ES-I3 (cell line): ENCODE measurements at regions not wholly inside any gene's neighbourhood (a gene's known extent, or its start where the extent isn't known, plus 50 kb on each side); places are given as distances from the start of the nearest gene placed in this dataset.

Experiments used
- H3K36me3 ChIP-seq: 2 replicates; pipeline ENCODE4 v1.6.1; 2013; ENCODE audit warnings: mild to moderate bottlenecking, low read length, control low read depth, moderate library complexity; ENCODE audit not compliant: insufficient read depth
- H3K4me1 ChIP-seq: 2 replicates; pipeline ENCODE4 v1.6.1; 2013; ENCODE audit warnings: mild to moderate bottlenecking, control low read depth, low read length; ENCODE audit not compliant: insufficient read depth
- H3K9ac ChIP-seq: 2 replicates; pipeline ENCODE4 v1.6.1; 2013; ENCODE audit warnings: low read depth, mild to moderate bottlenecking, low read length, moderate library complexity
- H3K9me3 ChIP-seq: 2 replicates; pipeline ENCODE4 v1.6.1; 2013; ENCODE audit warnings: mild to moderate bottlenecking, low read length, moderate library complexity; ENCODE audit not compliant: control insufficient read depth, insufficient read depth

DNA sequence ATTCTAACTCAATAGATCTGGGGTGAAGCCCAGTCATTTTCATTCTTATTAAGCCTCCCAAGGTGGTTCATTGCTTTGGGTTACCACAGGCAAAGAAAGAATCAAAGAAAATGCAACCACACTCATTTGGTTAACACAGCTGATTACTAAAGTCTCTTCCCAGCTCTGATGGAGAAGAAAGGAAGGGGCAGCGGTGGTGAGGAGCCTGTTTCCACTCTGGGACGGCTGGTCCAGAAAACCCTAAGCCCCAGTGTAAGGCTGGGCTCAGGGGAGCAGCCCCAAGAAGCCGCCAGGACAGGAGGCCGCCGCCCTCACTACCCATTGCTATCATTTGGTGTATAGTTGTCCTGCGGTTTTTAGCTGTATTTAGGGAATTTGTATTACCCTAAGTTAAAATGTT, 226.9 kb downstream of the CD83 start:
- Histone ChIP-seq H3K4me1 (peaks cover 2% of the 10 kb centered on the region; the same call in 1 of the 2 replicates), H3K36me3 (no peaks in the 10 kb centered on the region), H3K9me3 (no peaks in the 10 kb centered on the region), H3K9ac (no peak overlapping the region)

DNA sequence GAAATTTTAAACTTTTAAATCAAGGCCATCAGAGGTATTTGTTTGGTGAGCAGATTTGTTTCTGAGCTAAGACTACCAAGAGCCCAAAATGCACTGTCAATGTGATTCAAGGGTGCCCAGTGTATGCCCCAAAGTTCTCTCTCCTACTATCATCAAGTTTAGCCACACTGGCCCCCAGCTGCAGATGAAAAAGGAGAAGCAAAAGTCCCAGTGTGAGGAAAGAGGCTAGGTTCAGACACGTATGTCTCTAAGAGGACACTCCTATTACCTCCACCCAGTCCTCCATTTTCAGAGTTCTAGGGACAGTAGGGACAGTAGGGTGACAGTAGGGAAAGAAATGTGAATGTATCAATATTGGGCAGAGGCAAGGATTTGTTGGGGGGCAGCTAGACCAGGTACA, 230.8 kb downstream of the CD83 start:
- Histone ChIP-seq H3K36me3 (no peaks in the 10 kb centered on the region; the same call in 1 of the 2 replicates), H3K9me3 (peaks cover 2% of the 10 kb centered on the region), H3K9ac (no peak overlapping the region), H3K4me1 (peaks cover 6% of the 10 kb centered on the region; the same call in 1 of the 2 replicates)

DNA sequence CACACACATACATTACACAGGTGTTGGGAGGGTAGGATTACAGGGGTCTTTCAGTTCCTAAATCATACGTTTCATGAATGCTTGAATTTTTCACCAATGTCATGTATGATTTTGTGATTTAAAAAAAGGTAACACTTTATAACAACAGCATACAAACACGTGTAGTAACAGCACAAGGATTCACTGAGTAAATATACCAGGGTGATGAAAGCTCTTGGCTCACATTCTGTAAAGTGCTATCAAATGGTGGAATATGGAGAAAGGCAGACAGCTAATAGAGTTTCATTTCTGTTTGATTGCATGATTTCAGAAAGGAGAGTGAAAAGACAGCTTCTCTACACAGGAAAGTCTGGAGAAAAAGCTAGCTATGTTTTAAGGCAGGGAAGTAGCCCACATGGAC, 231.9 kb downstream of the CD83 start:
- no peak overlapping the region for H3K9ac ChIP-seq
- H3K9me3 ChIP-seq, result peaks cover 2% of the 10 kb centered on the region
- H3K36me3 ChIP-seq, result no peaks in the 10 kb centered on the region; the same call in 1 of the 2 replicates
- peaks cover 6% of the 10 kb centered on the region; the same call in 1 of the 2 replicates for H3K4me1 ChIP-seq

DNA sequence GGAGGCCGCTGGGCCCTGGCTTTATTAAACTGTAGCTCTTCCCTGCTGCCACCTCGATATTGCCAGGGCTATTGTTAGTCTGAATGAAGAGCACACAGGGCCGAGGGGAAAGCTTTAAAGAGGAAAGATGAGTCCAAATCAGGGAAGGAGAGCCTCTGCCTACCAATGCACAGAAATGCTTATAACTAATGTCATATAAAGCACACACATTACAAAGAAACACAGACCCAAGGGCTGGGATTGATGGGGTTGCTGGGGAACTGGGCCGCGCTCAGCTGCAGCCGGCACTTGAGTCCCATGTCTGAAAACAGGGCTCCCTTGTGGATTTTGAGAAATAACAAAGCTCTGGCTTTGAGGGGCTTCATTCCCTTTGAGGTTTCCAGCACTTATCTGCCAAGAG, 232.6 kb downstream of the CD83 start:
- Histone ChIP-seq H3K36me3 (no peaks in the 10 kb centered on the region; the same call in 1 of the 2 replicates), H3K4me1 (peaks cover 6% of the 10 kb centered on the region; the same call in 1 of the 2 replicates), H3K9ac (no peak overlapping the region), H3K9me3 (peaks cover 2% of the 10 kb centered on the region)

DNA sequence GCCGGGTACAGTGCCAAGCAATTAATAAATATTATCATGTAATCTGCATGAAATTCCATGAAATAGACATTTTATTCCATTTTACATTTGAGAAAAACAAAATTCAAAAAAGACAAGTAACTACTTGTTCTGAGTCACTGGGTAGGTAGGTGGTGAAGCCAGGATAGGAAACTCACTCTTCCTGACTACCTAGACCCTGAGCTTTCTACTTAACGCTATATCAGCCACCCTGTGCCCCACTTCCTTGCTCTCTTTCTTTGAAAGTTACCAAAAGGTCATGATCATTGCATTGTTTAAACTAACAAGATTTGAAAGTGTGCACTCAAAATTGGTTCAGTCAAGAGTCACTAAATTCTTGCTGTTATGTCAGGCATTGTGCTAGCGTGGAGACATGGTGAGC, 235.7 kb downstream of the CD83 start:
- Histone ChIP-seq H3K9ac (no peak overlapping the region), H3K9me3 (peaks cover 2% of the 10 kb centered on the region), H3K36me3 (no peaks in the 10 kb centered on the region; the same call in 1 of the 2 replicates), H3K4me1 (peaks cover 10% of the 10 kb centered on the region; the same call in 1 of the 2 replicates)

DNA sequence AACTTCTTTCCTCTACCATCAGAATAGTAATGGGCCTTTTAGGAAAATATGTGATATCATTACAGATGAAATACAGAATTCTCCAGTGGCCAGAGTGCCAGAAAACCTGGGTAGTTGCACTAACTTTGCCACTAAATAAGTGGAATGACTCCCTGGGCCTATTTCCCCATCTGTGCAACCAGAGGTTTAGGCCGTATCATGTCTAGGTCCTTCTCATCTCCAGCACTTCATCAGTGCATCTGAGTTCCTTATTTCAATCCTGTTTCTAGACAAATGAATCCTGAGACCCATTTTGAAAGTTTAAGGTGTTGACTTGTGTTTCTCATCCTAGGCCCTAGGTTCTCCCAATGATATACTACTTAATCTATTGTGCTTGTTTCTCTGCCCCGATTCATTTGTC, 236.2 kb downstream of the CD83 start:
- Histone ChIP-seq H3K9ac (no peak overlapping the region), H3K4me1 (peaks cover 12% of the 10 kb centered on the region; the same call in 1 of the 2 replicates), H3K9me3 (peaks cover 2% of the 10 kb centered on the region), H3K36me3 (no peaks in the 10 kb centered on the region; the same call in 1 of the 2 replicates)

DNA sequence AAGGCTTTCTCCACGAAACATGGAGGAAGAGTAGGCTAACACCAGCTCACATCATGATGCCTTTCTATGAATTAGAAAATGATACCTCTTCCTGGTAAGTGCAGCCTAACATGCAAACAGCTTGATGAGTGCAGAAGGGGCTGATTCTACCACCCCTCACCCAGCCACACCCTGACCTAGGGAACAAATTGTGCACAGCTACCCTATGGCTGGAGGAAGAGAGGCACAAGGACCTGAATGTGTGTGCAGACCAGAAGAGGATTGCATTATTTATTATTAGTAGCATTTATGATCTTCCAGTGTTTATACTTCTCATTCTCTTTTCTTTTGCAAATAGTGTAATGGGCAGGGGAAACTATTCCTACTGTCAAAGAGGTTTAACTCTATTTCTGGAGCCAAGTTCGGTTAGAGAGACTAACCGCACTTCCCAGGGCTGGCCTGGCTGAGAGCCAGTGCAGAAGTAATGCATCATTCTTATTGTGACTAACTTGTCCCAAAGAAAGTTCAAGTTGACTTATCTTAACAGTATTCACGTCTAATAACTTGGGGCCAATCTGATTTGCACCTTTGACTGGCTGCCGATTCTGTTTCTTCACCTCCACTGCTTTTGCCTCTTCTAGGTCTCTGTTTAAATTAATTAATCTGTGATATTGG, 237.5 kb downstream of the CD83 start:
- H3K36me3 ChIP-seq, result no peaks in the 10 kb centered on the region; the same call in 1 of the 2 replicates
- H3K4me1 ChIP-seq, result peaks cover 19% of the 10 kb centered on the region
- no peak overlapping the region for H3K9ac ChIP-seq
- H3K9me3 ChIP-seq, result peaks cover 2% of the 10 kb centered on the region

DNA sequence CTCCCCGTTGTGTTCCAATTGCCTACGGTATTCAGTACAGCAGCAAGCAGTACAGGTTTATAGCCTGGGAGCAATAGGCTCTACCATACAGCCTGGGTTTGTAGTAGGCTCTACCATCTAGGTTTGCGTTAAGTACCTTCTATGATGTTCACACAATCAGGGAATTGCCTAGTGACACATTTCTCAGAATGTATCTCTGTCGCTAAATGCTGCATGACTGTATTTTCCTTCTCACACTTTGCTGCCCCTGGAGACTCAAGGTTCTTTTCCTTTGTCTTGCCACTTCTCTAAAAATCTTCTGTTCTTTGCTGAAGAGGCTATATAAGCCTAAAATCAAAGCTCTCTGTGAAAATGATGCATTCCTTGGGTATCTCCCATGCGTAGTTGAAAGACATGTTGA, 241.9 kb downstream of the CD83 start:
- Histone ChIP-seq H3K9ac (no peak overlapping the region), H3K9me3 (no peaks in the 10 kb centered on the region), H3K36me3 (no peaks in the 10 kb centered on the region), H3K4me1 (peaks cover 28% of the 10 kb centered on the region)

DNA sequence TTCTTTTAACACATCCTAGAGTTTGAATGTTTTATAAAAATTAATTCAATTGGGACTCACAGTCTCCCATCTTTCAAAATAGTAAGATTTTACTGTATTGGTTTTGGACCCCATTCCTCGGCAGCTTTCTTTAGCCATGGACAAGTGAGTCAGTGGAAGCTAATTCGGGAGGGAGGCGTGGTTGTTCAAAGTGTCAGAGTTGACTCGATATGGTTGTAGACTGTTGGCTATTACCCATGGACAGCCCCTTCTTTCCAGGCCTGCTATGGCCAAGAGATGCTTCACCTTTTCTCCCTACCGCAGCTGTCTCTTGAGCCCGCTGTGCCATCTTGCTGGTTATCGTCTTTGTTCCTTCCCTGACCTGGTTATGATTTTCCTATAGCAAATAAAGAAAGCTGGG, 243.0 kb downstream of the CD83 start:
- Histone ChIP-seq H3K9ac (no peak overlapping the region), H3K36me3 (no peaks in the 10 kb centered on the region), H3K9me3 (no peaks in the 10 kb centered on the region), H3K4me1 (peaks cover 28% of the 10 kb centered on the region)

DNA sequence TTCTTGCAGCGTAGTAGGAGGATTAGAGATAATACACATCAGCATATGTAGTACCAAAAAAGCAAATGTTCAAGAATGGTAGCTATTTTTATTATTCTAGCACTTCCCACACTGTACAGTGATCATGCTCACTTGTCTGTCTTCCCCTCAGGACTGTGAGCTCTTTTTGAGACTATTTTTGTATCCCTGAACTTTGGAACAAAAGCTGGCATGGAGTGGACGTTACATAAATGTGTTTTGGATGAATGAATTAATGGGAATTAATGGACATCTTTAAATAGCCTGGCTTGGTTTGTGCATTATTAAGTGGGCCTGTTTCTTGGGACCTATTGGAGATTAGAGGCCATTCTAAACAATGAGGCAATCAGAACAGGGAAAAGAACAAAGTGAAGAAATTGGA, 243.7 kb downstream of the CD83 start:
- Histone ChIP-seq H3K9me3 (no peaks in the 10 kb centered on the region; the same call in 1 of the 2 replicates), H3K36me3 (no peaks in the 10 kb centered on the region), H3K4me1 (peaks cover 28% of the 10 kb centered on the region), H3K9ac (no peak overlapping the region)

DNA sequence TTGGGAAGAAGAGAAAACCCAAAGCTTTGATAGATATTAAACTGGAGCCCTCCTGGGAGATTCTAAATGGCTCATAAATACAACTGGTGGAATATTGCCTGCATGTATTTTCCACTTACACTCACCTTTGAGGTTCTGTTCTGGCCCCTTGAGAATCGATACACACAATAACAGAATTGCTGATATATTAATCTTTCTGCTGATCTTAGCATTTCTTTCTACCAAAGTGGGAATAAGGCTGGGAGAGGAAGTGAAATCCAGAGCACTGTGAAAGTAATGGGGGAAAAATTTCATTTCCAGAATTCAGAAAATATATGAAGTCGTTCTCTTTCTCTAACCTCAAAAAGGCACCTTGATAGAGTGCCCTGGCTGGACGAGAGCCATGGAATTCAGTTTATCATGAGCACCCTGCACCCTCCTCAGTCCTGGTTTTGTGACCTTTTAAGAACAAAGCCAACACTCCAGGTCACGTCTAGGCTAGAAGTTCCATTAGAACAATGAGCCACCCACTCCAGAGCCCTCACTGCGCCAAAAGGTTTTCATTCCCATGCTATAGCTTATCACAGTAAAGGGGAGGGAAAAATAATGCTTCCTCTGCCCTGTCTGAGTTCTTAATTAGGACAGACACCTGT, 244.5 kb downstream of the CD83 start:
- no peaks in the 10 kb centered on the region; the same call in 1 of the 2 replicates for H3K9me3 ChIP-seq
- H3K9ac ChIP-seq, result no peak overlapping the region
- H3K4me1 ChIP-seq, result peaks cover 34% of the 10 kb centered on the region
- no peaks in the 10 kb centered on the region for H3K36me3 ChIP-seq

DNA sequence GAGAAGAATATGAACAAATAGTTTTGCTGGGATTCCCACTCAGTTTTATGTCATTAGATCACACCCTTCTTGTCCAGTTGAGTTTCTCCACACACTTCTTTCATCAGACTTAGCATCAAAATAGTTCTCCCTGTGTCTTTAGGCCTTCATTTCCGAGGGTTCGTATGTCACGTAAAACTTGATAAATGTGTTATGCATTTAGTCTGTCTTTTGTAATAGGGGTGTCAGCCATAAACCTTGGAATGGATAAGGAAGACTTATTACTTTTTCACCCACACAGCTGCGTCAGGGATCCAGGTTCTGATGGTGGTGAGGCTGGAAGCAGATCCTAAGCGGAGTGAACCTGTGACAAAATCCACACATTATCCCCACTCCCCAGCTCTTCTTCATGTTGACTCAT, 246.8 kb downstream of the CD83 start:
- H3K36me3 ChIP-seq, result no peaks in the 10 kb centered on the region; the same call in none of the 2 replicates
- H3K9me3 ChIP-seq, result peaks cover 7% of the 10 kb centered on the region
- H3K9ac ChIP-seq, result no peak overlapping the region
- peaks cover 35% of the 10 kb centered on the region for H3K4me1 ChIP-seq

DNA sequence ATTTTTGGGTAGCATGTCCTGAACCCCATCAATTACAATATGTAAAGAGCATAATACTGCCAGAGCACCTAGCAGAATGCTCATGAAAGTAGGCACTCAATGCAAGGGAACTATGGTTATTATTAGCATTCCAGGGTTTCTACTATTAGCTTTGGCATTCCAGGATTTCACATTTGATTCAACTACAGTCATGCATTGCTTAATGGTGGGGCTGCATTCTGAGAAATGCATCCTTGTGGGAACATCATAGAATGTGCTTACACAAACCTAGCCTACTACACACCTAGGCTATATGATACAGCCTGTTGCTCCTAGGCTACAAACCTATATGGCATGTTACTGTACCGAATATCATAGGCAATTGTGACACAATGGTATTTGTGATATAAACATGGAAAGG, 247.8 kb downstream of the CD83 start:
- no peak overlapping the region for H3K9ac ChIP-seq
- H3K4me1 ChIP-seq, result peaks cover 40% of the 10 kb centered on the region
- H3K36me3 ChIP-seq, result no peaks in the 10 kb centered on the region; the same call in none of the 2 replicates
- peaks cover 7% of the 10 kb centered on the region for H3K9me3 ChIP-seq

DNA sequence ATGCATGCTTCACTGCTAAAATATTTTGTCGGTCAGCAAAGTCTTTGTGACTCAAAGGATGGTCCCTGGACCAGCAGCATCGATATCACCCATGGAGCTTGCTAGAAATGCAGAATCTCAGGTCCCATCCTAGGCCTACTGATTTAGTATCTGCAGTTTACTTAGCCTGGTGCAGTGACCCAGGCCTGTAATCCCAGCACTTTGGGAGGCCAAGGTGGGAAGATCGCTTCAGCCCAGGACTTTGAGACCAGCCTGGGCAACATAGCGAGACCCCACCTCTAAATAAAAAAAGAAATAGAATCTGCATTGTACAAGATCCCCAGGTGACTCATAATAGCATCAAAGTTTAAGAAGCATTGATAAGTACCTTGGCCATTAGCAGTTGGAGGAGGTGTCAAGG, 248.7 kb downstream of the CD83 start:
- peaks cover 39% of the 10 kb centered on the region for H3K4me1 ChIP-seq
- H3K36me3 ChIP-seq, result no peaks in the 10 kb centered on the region; the same call in none of the 2 replicates
- peaks cover 7% of the 10 kb centered on the region for H3K9me3 ChIP-seq
- no peak overlapping the region for H3K9ac ChIP-seq

DNA sequence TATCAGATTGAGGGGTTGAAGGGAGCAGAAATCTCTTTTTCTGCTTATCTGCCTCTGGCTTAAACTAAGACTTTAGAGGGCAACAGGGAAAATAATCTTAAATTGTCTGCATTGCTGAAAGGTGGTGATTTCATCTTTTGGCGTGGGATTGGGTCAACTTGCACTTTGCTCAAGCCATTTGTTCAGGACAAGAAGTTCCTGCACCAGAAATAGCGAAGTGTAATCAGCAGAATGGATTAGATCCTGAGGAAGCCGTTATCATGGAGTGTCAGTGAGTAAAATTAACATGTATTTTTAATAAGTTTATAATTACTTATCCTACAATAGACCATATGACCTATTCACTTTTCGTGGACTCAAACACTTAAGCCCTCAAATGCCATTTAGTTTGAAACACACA, 249.3 kb downstream of the CD83 start:
- Histone ChIP-seq H3K36me3 (no peaks in the 10 kb centered on the region; the same call in none of the 2 replicates), H3K4me1 (peaks cover 34% of the 10 kb centered on the region), H3K9ac (no peak overlapping the region), H3K9me3 (peaks cover 7% of the 10 kb centered on the region)
